GM12865 (cell line): ENCODE measurements at regions not wholly inside any gene's neighbourhood (a gene's known extent, or its start where the extent isn't known, plus 50 kb on each side); places are given as distances from the start of the nearest gene placed in this dataset.

Source experiments
- DNase-seq: peaks from one replicate; pipeline ENCODE4 v3.0.0; 2010; ENCODE audit warnings: low read depth
- H3K4me3 ChIP-seq: 2 replicates; pipeline ENCODE4 v1.5.1; 2011; ENCODE audit warnings: mild to moderate bottlenecking, low read depth, low read length, control low read depth
- TF ChIP-seq, protein P1 (sequence below): IDR thresholded peaks from 2 replicates; pipeline ENCODE4 v1.5.1; 2011; ENCODE audit warnings: low read length, control low read depth, low read depth, inconsistent platforms; ENCODE audit not compliant: insufficient read depth; ENCODE audit errors: missing control alignments

GRCh38 chr6:145406783-145407182 lies 328.5 kb downstream of the EPM2A start:
- H3K4me3 ChIP-seq = no peak overlapping the region
- TF ChIP-seq, protein P1, sequence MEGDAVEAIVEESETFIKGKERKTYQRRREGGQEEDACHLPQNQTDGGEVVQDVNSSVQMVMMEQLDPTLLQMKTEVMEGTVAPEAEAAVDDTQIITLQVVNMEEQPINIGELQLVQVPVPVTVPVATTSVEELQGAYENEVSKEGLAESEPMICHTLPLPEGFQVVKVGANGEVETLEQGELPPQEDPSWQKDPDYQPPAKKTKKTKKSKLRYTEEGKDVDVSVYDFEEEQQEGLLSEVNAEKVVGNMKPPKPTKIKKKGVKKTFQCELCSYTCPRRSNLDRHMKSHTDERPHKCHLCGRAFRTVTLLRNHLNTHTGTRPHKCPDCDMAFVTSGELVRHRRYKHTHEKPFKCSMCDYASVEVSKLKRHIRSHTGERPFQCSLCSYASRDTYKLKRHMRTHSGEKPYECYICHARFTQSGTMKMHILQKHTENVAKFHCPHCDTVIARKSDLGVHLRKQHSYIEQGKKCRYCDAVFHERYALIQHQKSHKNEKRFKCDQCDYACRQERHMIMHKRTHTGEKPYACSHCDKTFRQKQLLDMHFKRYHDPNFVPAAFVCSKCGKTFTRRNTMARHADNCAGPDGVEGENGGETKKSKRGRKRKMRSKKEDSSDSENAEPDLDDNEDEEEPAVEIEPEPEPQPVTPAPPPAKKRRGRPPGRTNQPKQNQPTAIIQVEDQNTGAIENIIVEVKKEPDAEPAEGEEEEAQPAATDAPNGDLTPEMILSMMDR = no peak
- DNase-seq = no peak

- DNase-seq = no peak
- H3K4me3 ChIP-seq = no peak overlapping the region
- TF ChIP-seq, protein P1 = no peak
Measured at GRCh38 chr6:145415616-145416015, 319.7 kb downstream of the EPM2A start.

DNA sequence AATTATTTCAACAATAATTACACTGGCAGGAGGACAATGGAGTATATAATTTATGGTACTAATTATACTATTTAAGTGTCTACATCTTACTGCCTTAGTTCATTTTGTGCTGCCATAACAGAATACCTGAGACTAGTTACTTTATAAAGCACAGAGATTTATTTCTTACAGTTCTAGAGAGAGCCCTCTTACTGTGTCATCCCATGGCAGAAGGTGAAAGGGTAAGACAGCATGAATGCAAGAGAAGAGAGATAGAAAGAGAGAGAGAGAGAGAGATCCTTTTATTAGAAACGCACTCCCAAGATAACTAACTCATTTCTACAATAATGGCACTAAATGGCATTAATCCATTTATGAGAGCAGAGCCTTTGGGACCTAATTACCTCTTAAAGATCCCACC lies 314.7 kb downstream of the EPM2A start:
- no peak for DNase-seq
- no peak overlapping the region for H3K4me3 ChIP-seq
- TF ChIP-seq, protein P1 = no peak

DNA sequence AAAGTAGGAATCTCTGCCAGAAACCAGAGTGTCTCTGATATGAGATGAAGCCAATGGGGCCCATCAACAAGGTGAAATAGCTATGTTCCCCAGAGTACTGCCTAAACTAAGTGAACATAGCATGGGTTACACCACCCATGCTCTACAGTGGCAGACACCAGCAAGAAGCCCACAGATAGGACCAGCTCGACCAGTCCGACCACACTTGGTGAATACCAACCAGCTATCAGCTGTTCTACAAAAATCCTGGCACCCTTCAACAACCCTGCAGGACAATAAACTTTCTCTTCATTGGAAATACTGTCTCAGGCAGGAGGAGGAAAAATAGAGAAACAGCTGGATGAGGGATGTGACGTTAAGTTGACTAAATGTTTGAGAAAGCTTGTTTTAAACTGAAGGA lies 311.4 kb downstream of the EPM2A start:
- TF ChIP-seq, protein P1 = no peak
- H3K4me3 ChIP-seq = no peak overlapping the region
- no peak for DNase-seq

DNA sequence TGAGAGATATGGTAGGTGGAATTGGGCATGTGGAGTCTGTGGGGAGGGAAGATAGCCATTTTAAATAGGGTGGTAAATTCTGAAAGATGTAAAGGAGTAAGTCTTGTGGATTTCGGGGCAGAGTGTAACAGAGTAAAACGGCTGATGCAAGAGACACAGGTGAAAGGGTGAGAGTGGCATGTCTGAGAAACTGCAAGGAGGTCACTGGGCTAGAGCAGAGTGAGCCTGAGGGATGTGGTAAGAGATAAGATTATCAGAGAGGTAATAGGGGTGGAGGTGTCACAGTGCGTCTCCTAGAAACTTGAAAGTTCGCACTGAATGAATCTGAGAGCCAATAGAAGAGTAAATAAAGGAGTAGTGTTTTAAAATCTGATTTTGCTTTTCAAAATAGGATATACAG lies 308.1 kb downstream of the EPM2A start:
- H3K4me3 ChIP-seq = no peak overlapping the region
- DNase-seq = no peak
- TF ChIP-seq, protein P1 = no peak

DNA sequence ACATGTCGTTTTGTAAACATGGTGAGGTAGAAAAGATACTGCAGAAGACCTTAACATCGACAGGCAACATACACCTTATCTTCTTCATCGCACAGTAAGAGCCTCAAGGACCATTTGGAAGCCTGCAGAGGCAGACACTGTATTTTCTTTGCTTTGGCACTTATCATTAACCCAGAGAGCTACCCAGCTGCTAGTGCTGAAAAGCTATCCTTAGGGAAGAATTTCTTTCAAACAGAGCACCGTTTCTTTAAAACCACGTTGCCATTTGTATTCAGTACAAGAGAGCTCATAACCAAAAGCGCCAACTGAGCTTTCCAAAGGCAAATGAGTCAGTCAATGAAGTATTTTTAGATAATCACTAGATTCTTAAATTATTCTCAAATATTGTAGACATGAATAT lies 306.6 kb downstream of the EPM2A start:
- TF ChIP-seq, protein P1 = no peak
- H3K4me3 ChIP-seq = no peak overlapping the region
- no peak for DNase-seq

GRCh38 chr6:145442110-145442509 lies 293.2 kb downstream of the EPM2A start:
- H3K4me3 ChIP-seq = no peak overlapping the region
- no peak for DNase-seq
- TF ChIP-seq, protein P1 = no peak
